CD1c-positive myeloid dendritic cell (primary cell): ENCODE measurements at regions not wholly inside any gene's neighbourhood (a gene's known extent, or its start where the extent isn't known, plus 50 kb on each side); places are given as distances from the start of the nearest gene placed in this dataset.
A peak's percentile ranks its signal among the peaks of the same experiment; 100 is the strongest.

Experiments
- DNase-seq: peaks from one replicate; pipeline ENCODE4 v3.0.0-alpha.2; 2016; ENCODE audit errors: extremely low spot score

DNA sequence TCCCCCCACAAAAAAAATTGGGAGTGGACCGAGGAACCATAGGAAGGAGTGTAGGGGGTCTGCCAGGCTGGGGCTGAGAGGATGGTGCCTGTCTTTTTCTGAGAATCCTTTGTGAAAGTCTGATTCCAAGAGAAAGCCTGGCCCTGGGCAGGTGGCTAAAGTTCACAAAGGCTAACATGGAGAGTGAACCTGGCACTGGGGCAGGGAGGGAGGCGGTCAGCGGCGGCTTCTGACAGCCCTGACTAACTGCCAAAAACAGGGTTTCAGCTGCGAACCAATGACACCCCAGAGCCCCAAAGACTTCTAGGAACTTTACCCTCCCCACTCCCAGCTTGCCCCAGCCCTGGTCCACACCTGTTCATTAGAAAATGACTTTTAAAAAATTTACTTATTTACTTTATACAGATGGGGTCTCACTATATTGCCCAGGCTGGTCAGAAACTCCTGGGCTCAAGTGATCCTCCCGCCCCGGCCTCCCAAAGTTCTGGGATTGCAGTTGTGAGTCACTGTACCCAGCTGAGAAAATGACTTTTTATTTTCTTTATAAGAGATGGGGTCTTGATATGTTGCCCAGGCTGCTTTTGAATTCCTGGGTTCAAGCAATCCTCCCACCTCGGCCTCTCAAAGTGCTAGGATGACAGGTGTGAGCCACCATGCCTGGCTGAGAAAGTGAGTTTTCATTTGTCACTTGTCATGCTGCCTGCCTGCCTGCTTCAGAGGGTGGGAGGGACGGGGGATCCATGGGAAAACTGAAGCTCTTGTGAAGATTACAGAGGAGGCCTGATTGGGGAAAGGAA is 61.0 kb upstream of the DUSP5 start:
- no peak for DNase-seq

DNA sequence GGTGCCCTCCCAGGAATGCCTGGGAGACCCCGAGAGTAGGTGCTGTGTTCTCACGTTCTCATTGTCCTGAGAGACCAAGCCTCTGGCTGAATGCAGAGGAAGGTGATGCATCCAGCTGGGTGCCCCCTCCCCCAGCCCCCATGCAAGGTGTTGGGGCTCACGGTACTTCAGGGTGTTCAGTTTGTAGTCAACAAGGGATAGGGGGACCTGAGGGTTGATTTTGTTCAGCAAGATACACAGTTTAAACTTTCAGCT is 60.4 kb upstream of the DUSP5 start:
- no peak for DNase-seq

DNA sequence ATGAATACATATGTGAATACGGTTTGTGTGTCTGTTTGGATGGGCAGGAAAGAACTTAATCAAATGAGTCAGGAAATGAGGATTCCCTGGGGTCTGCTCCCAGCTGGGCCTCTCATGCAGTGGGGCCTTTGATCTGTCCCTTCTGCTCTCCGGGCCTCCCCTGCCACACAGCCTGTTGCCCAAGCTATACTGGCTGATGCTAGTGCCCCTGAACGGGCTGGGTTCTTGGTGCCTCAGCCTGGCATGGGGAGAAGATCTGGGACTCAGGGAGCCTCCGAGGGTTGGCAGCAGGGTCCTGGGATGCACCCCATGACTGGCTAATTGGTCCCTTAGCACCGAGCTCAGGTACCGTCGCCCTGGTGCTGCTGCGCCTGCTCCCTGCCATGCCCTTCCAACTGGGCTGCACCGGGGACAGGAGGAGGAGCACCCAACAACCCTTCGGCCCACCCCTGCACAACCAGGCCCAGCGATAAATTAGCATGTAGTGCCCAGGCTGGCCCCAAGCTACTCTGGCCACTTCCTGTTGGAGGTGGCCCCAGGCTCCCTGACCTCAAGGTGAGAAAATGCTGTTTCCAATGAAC is 59.9 kb upstream of the DUSP5 start:
- DNase-seq: no peak

DNA sequence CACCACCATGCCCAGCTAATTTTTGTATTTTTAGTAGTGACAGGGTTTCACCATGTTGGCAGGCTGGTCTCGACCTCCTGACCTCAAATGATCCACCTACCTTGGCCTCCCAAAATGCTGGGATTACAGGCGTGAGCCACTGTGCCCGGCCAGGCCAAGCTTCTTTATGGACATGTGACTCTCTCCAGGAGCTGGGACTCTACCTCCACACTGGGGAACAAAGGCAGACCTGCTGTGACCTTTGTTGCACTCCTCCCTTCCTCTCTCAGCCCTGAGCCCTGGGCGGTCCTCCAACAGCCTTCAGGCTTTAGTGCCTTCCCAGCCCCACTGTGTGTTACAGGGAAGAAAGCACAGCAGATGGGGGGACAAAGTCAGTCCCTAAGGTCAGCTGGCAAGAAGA is 55.0 kb upstream of the DUSP5 start:
- no peak for DNase-seq

DNA sequence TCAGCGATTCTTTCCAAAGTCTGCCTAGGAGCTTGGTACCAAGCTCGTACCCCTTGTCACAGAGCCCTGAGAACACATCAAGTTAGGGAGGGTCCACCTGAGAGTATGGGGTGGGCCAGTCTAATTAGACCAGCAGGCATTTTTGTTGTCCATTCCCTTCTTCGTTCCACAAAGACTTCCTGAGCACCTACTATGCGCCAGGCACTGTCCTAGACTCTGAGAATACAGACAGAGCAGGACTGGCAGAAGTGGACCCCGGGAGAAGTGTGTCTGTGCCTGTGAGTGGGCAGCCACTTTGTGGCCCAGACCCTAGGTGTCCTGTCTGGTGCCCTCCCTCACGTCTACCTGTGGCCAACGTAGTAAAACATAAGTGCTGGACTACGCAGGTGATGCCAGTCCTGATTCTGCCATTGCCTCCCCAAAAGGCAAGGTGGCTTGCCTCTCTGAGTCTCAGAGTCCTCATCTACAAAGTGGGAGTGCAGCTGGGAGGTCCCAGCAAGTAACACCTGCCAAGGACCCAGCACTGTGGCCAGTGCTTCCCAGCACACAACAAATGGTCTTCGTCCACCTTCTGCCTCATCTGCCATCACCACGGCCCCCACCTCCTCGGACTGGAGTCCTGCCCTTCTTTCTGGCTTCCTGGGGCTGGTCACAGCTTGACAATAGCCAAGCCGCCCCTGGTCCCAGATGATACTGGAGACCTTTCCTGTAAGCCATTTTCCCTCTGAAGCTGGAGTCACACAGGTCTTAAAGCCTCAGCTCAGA is 54.3 kb upstream of the DUSP5 start:
- DNase-seq: no peak

DNA sequence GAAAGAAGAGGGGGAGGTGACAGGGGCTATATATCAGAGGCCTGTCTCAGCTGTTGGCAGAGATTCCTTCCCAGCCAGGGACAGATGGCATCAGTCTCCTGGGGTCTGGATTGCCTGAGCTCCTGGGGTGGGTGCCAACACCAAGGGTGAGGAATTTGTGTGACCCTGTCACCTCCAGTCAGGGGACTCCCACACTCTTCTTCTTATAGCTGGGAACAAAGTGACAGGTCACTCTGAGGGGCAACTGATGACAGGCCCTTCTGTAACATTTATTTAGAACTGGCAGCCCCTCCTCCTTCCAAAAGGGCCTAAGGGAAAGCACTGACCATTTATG is 53.7 kb upstream of the DUSP5 start:
- no peak for DNase-seq

DNA sequence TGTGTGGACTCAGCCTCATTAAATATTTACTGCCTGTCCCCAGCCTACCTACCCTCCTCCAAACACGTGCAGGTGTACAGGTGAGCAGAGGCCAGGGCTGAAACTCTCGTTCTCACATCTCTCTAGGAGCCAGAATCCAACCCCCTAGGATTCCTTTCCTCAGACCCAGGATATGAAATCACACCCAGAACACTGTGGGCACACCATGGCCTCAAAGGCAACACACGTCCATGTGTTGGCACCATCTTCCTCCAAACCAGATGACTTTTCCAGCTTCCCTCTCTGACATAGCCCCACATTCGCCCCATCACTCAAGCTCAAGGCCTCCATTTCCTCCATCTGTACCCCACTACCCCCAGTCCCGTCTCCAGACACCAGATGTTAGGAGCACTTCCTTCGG is 51.8 kb upstream of the DUSP5 start:
- DNase-seq: no peak

DNA sequence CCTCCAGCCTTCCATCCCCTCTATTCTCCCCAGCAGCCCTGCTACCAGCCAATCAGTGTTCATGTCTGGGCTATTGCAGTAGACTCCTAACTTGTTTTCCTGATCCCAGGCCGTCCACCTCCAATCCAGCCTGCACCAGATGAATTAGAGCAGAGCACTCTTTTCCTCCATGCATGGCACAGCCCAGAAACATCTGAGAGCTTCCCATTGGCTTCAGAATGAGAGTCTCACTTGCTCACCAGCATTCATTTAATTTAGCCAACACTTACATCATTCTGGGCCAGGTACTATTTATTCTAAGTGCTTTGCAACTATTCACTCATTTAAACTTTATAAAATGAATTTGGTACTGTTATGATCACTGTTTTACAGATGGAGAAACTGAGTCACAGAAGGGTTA is 51.4 kb upstream of the DUSP5 start:
- no peak for DNase-seq

DNA sequence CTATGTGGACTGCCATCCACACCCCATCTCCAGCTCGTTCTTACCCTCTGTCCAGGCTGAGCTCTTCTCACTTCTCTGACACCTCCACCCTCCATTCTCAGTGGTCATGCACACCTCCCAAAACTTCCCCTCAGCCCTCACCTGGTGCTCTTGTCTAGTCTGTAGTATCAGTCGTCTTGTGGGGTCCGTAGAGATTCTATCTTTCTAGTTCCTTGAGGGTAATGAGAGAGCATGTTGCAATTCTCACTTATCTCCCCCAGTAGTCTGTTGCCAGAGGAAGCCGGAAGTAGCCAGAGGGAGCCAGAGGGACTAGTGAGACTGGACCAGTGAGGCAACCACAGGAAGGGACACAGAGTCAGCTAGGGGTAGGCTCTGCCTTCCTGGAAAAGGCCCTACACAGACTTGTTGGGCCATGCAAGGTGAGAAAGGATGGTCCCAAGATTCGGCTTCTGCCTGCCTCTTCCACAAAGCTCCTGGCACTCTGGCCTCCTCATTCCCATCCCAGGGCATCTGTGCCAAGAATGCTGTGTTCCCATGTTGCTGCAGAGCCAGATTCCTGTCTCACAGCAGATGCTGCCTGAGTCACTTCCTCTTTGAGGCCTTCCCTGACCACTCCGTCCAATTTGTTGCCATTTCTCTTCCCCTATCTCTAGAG is 50.6 kb upstream of the DUSP5 start:
- DNase-seq: peak; percentile 58

DNA sequence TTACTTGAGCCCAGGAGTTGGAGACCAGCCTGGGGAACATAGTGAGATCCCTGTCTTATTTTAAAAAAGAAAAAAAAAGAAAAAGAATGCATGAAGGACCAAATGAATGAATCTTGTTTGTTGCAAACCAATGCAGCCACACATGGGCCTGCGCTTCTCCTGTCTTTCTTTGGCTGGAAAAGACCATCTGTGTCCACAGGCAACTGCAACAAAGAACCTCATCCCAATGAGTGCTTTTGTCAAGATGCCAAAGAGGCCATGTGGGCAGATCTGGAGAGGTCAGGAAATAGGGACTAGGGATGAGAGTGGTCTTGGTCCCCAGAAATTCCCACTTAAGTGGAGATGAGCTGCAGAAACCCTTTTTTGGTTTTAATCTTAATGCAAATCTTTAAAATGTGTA is 49.8 kb upstream of the DUSP5 start:
- DNase-seq: no peak
